H1 (cell line): ENCODE measurements at regions not wholly inside any gene's neighbourhood (a gene's known extent, or its start where the extent isn't known, plus 50 kb on each side); places are given as distances from the start of the nearest gene placed in this dataset.

Experiments used
- CTCF ChIA-PET: fragments of 300-600 bp; sonication (Branson Sonifier 250); formaldehyde crosslinking; loops from one replicate; lab custom pipeline; 2021; ENCODE audit not compliant: partially characterized antibody; lab: Charles Lee
- POLR2A ChIA-PET: fragments of 300-600 bp; sonication (Branson Sonifier 250); formaldehyde crosslinking; loops from one replicate; lab custom pipeline; 2021; ENCODE audit warnings: inconsistent platforms; ENCODE audit not compliant: partially characterized antibody; lab: Charles Lee
- DNase-seq, 2 experiments: peaks; one replicate each; pipeline versions ENCODE4 v3.0.0 to v3.0.0-alpha.2; 2010 to 2022; ENCODE audit warnings: low spot score in 2 of 2, low read depth in 1 of 2, mixed read lengths in 1 of 2
- FAIRE-seq: peaks from 2 replicates; lab custom pipeline; 2011; peaks lifted over from hg19 to GRCh38; lab: Jason Lieb, UNC
- H2AFZ ChIP-seq: 2 replicates; pipeline ENCODE4 v1.8.1; 2012; ENCODE audit warnings: low read length, inconsistent platforms
- H2AK5ac ChIP-seq: 2 replicates; pipeline ENCODE4 v1.6.1; 2013; ENCODE audit warnings: low read depth, low read length
- H2BK120ac ChIP-seq: replicated peaks from 2 replicates; pipeline ENCODE3; 2013; ENCODE audit warnings: low read depth, low read length, inconsistent platforms
- H2BK12ac ChIP-seq: 2 replicates; pipeline ENCODE4 v1.6.1; 2013; ENCODE audit warnings: low read depth, low read length
- H2BK15ac ChIP-seq: 2 replicates; pipeline ENCODE4 v1.6.1; 2013; ENCODE audit warnings: low read length
- H2BK20ac ChIP-seq: 2 replicates; pipeline ENCODE4 v1.6.1; 2013; ENCODE audit warnings: low read length
- H2BK5ac ChIP-seq: 2 replicates; pipeline ENCODE4 v1.6.1; 2013; ENCODE audit warnings: low read depth, low read length
- H3K14ac ChIP-seq: 2 replicates; pipeline ENCODE4 v1.6.1; 2013; ENCODE audit warnings: inconsistent platforms; ENCODE audit not compliant: insufficient read length
- H3K18ac ChIP-seq: 2 replicates; pipeline ENCODE4 v1.6.1; 2013; ENCODE audit warnings: low read length; ENCODE audit errors: extremely low read depth
- H3K23ac ChIP-seq: 2 replicates; pipeline ENCODE4 v1.6.1; 2013; ENCODE audit warnings: inconsistent platforms; ENCODE audit not compliant: insufficient read length
- H3K23me2 ChIP-seq: 2 replicates; pipeline ENCODE4 v1.6.1; 2013; ENCODE audit warnings: low read depth, low read length
- H3K27ac ChIP-seq: 2 replicates; pipeline ENCODE4 v1.6.1; 2011; ENCODE audit warnings: low read depth, low read length, inconsistent platforms
- H3K27me3 ChIP-seq, 4 experiments: replicated peaks in 1 of 4; 1 replicate in 1 of 4; 2 replicates in 3 of 4; pipeline versions ENCODE4 v1.6.1 to v1.8.1; 2011 to 2013; ENCODE audit warnings: low read length in 3 of 4, mild to moderate bottlenecking in 3 of 4, inconsistent platforms in 2 of 4, mixed read lengths in 2 of 4, moderate library complexity in 1 of 4; ENCODE audit not compliant: control insufficient read depth in 3 of 4, insufficient read depth in 3 of 4; ENCODE audit errors: extremely low read depth in 1 of 4
- H3K36me3 ChIP-seq, 4 experiments: 2 replicates each; pipeline versions ENCODE4 v1.6.1 to v1.8.1; 2011 to 2013; ENCODE audit warnings: mild to moderate bottlenecking in 4 of 4, low read length in 3 of 4, moderate library complexity in 2 of 4, control low read depth in 1 of 4, inconsistent platforms in 1 of 4; ENCODE audit not compliant: insufficient read depth in 4 of 4, control insufficient read depth in 2 of 4
- H3K4ac ChIP-seq: replicated peaks from 2 replicates; pipeline ENCODE3; 2013; ENCODE audit warnings: low read length, low read depth, mixed read lengths, inconsistent platforms; ENCODE audit not compliant: insufficient read length
- H3K4me1 ChIP-seq, 4 experiments: replicated peaks in 1 of 4; 1 replicate in 1 of 4; 2 replicates in 3 of 4; pipeline versions ENCODE4 v1.6.1 to v1.8.1; 2011 to 2013; ENCODE audit warnings: low read length in 3 of 4, inconsistent platforms in 2 of 4, mixed read lengths in 1 of 4; ENCODE audit not compliant: insufficient read depth in 4 of 4, control insufficient read depth in 3 of 4
- H3K4me2 ChIP-seq, 2 experiments: 2 replicates each; pipeline versions ENCODE4 v1.6.1 to v1.8.1; 2011 to 2013; ENCODE audit warnings: low read depth in 2 of 2, low read length in 2 of 2, control low read depth in 1 of 2, inconsistent platforms in 1 of 2, mild to moderate bottlenecking in 1 of 2; ENCODE audit not compliant: insufficient read depth in 1 of 2
- H3K4me3 ChIP-seq, 4 experiments: fragments of 200-600, 300-600 bp in 1 of 4; sonication (generic), shearing (Covaris generic), sonication (Bioruptor Twin) in 1 of 4; 2 replicates each; pipeline versions ENCODE4 v1.5.1 to v1.8.1; 2011 to 2016; ENCODE audit warnings: low read length in 4 of 4, low read depth in 3 of 4, control low read depth in 2 of 4, inconsistent platforms in 2 of 4, mild to moderate bottlenecking in 2 of 4, mixed read lengths in 1 of 4, moderate library complexity in 1 of 4; ENCODE audit not compliant: insufficient read depth in 2 of 4; ENCODE audit errors: extremely low read depth in 1 of 4
- H3K56ac ChIP-seq: replicated peaks from 2 replicates; pipeline ENCODE3; 2013; ENCODE audit warnings: low read depth, mild to moderate bottlenecking, mixed read lengths, low read length, inconsistent platforms; ENCODE audit not compliant: insufficient read length
- H3K79me1 ChIP-seq: 2 replicates; pipeline ENCODE4 v1.6.1; 2013; ENCODE audit warnings: low read depth, low read length, control low read depth
- H3K79me2 ChIP-seq, 2 experiments: 2 replicates each; pipeline versions ENCODE4 v1.6.1 to v1.8.1; 2012 to 2013; ENCODE audit warnings: low read length in 2 of 2, mild to moderate bottlenecking in 2 of 2, inconsistent platforms in 1 of 2; ENCODE audit not compliant: insufficient read depth in 2 of 2, control insufficient read depth in 1 of 2
- H3K9ac ChIP-seq, 4 experiments: replicated peaks in 1 of 4; 1 replicate in 1 of 4; 2 replicates in 3 of 4; pipeline versions ENCODE4 v1.6.1 to v1.8.1; 2011 to 2013; ENCODE audit warnings: low read depth in 3 of 4, low read length in 3 of 4, control low read depth in 2 of 4, mild to moderate bottlenecking in 2 of 4, moderate library complexity in 2 of 4, inconsistent platforms in 1 of 4; ENCODE audit errors: extremely low read depth in 1 of 4
- H3K9me3 ChIP-seq, 2 experiments: 2 replicates each; pipeline versions ENCODE4 v1.6.1 to v1.8.1; 2012 to 2013; ENCODE audit warnings: mild to moderate bottlenecking in 2 of 2, moderate library complexity in 2 of 2, control low read depth in 1 of 2, inconsistent platforms in 1 of 2, low read depth in 1 of 2, low read length in 1 of 2, mixed read lengths in 1 of 2; ENCODE audit not compliant: insufficient read depth in 2 of 2
- H4K20me1 ChIP-seq, 2 experiments: replicated peaks in 1 of 2; 2 replicates each; pipeline versions ENCODE3 to v1.8.1; 2011 to 2013; ENCODE audit warnings: inconsistent platforms in 2 of 2, low read length in 2 of 2, mild to moderate bottlenecking in 1 of 2; ENCODE audit not compliant: insufficient read depth in 2 of 2, control insufficient read depth in 1 of 2
- H4K5ac ChIP-seq: 2 replicates; pipeline ENCODE4 v1.6.1; 2013; ENCODE audit warnings: low read length, low read depth, mixed read lengths, inconsistent platforms; ENCODE audit not compliant: insufficient read length
- H4K8ac ChIP-seq: 2 replicates; pipeline ENCODE4 v1.8.0; 2013; ENCODE audit warnings: mild to moderate bottlenecking, moderate library complexity, low read length, inconsistent platforms; ENCODE audit not compliant: insufficient read depth; ENCODE audit errors: extremely low read depth
- H4K91ac ChIP-seq: replicated peaks from 2 replicates; pipeline ENCODE3; 2013; ENCODE audit warnings: low read length, mixed read lengths, inconsistent platforms; ENCODE audit not compliant: insufficient read length
- BRCA1 ChIP-seq: IDR thresholded peaks from 2 replicates; pipeline ENCODE4 v1.6.1; 2012; ENCODE audit warnings: low read depth, low read length, improper control_type of control experiment
- FOSL1 ChIP-seq: IDR thresholded peaks from 2 replicates; pipeline ENCODE4 v1.6.1; 2011; ENCODE audit warnings: mild to moderate bottlenecking, low read depth, low read length, moderate library complexity; ENCODE audit not compliant: insufficient read depth
- NANOG ChIP-seq: IDR thresholded peaks from 2 replicates; pipeline ENCODE4 v1.6.1; 2011; ENCODE audit warnings: low read length, low read depth, mild to moderate bottlenecking, inconsistent platforms; ENCODE audit not compliant: insufficient read depth, poor library complexity, severe bottlenecking
- PHF8 ChIP-seq: fragments of 200-600 bp; sonication (generic); conservative IDR thresholded peaks from 2 replicates; pipeline ENCODE4 v1.7.1; 2012; ENCODE audit warnings: low read depth, mild to moderate bottlenecking, inconsistent platforms, low read length, moderate library complexity
- POLR2A ChIP-seq, 2 experiments: IDR thresholded peaks; 1 replicate in 1 of 2; 2 replicates in 1 of 2; pipeline ENCODE4 v1.6.1; 2011; ENCODE audit warnings: low read depth in 2 of 2, low read length in 2 of 2, mild to moderate bottlenecking in 2 of 2; ENCODE audit errors: control extremely low read depth in 1 of 2
- RNF2 ChIP-seq: fragments of 200-900, 300-1000 bp; sonication (generic); IDR thresholded peaks from 2 replicates; pipeline ENCODE4 v1.7.1; 2016; ENCODE audit warnings: borderline replicate concordance, low read depth, mild to moderate bottlenecking, antibody characterized with exemption, low read length; ENCODE audit not compliant: poor library complexity, severe bottlenecking; ENCODE audit errors: missing control alignments
- SP4 ChIP-seq: IDR thresholded peaks from 2 replicates; pipeline ENCODE4 v1.6.1; 2012; ENCODE audit warnings: low read length, inconsistent platforms
- SRF ChIP-seq: IDR thresholded peaks from 2 replicates; pipeline ENCODE4 v1.6.1; 2011; ENCODE audit warnings: mild to moderate bottlenecking, low read depth, low read length, moderate library complexity

DNA sequence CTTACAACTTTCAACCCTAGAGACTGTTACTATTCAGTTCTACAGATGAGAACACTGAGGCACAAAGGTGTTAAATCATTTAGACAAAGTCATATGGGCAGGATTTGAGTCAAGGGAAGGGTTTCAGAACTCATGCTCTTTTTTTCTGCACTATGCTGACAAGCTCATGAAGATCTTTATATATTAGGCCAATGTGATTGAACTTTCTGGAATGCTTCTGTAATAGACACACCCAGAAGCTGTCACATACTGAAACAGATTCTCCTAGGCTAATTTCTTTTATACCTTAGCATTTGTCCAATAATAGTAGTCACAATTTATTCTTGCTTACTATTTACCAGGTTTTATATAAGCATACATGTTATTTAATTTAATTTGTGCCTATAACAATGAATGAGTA is 164.0 kb downstream of the ALG10B start:
- H3K27me3 ChIP-seq: no peaks in the 10 kb centered on the region
- no peak overlapping the region for H2BK120ac ChIP-seq
- no peak overlapping the region for H3K56ac ChIP-seq
- H3K23ac ChIP-seq: no peak overlapping the region
- ChIA-PET CTCF (no interaction called here), POLR2A (no interaction called here)
- TF ChIP-seq RNF2: no peak
- TF ChIP-seq SP4: no peak
- no peak for TF ChIP-seq BRCA1
- no peak for TF ChIP-seq FOSL1
- TF ChIP-seq PHF8: no peak
- no peak for TF ChIP-seq SRF
- no peak for TF ChIP-seq NANOG
- no peak for TF ChIP-seq POLR2A (IDR thresholded peaks at IDR 0.05; ENCODE audit: control extremely low read depth in 1 of 2, low read depth in 2 of 2, low read length in 2 of 2)
- H3K27ac ChIP-seq: no peak overlapping the region
- no peaks in the 10 kb centered on the region for H3K36me3 ChIP-seq
- no peak overlapping the region for H3K18ac ChIP-seq
- H2BK12ac ChIP-seq: no peak overlapping the region
- no peak overlapping the region for H2BK5ac ChIP-seq
- no peak overlapping the region for H3K14ac ChIP-seq
- H3K79me1 ChIP-seq: no peaks in the 10 kb centered on the region
- H3K4ac ChIP-seq: no peak overlapping the region
- FAIRE-seq (no peak), DNase-seq (no peak)
- H3K9me3 ChIP-seq: no peaks in the 10 kb centered on the region; a peak in 1 of 4 replicates
- H2AFZ ChIP-seq: no peak overlapping the region
- no peaks in the 10 kb centered on the region for H3K23me2 ChIP-seq
- H3K79me2 ChIP-seq: no peaks in the 10 kb centered on the region
- no peak overlapping the region for H4K91ac ChIP-seq
- no peaks in the 10 kb centered on the region for H4K20me1 ChIP-seq
- no peak overlapping the region for H3K9ac ChIP-seq
- no peak overlapping the region for H2BK15ac ChIP-seq
- peaks cover 0 to 3% (median 0%) of the 10 kb centered on the region in 4 experiments; a peak in 1 of 7 replicates for H3K4me1 ChIP-seq
- H4K5ac ChIP-seq: no peak overlapping the region
- H4K8ac ChIP-seq: no peak overlapping the region
- H3K4me3 ChIP-seq: no peak overlapping the region
- H3K4me2 ChIP-seq: no peak overlapping the region
- no peak overlapping the region for H2AK5ac ChIP-seq
- H2BK20ac ChIP-seq: no peak overlapping the region
